ENCODE measurements at regions not wholly inside any gene's neighbourhood (a gene's known extent, or its start where the extent isn't known, plus 50 kb on each side); places are given as distances from the start of the nearest gene placed in this dataset.
A peak's percentile ranks its signal among the peaks of the same experiment; 100 is the strongest.
"Not testable (repeated sequence)": the region's sequence is repeated elsewhere in the genome, so short reads cannot be mapped to it uniquely, and the experiment has no call there.

- Histone ChIP-seq H3K4me3 (no peak overlapping the region), H3K36me3 (no peaks in the 10 kb centered on the region), H3K4me1 (no peaks in the 10 kb centered on the region), H3K27ac (no peak overlapping the region), H3K27me3 (no peaks in the 10 kb centered on the region), H3K9me3 (no peaks in the 10 kb centered on the region)
- 50 to 74% (median 62%) methylated on average over 1 of the region's 1 CpG for WGBS, 5 donors
- TF ChIP-seq CTCF (IDR thresholded peaks at IDR 0.05) (no peak), POLR2AphosphoS5 (IDR thresholded peaks at IDR 0.05) (no peak), EP300 (IDR thresholded peaks at IDR 0.05) (no peak), POLR2A (IDR thresholded peaks at IDR 0.05) (no peak)
- intact Hi-C loops (cut with DNase I; ENCODE audit: low total_unique reads), result no loop called here
- no peak for DNase-seq
Measured at GRCh38 chr6:51200676-51201075, 382.0 kb downstream of the TFAP2B start.

- H3K4me3 ChIP-seq; H3K9me3 ChIP-seq; intact Hi-C loops (cut with DNase I; ENCODE audit: low total_unique reads); H3K4me1 ChIP-seq; H3K27me3 ChIP-seq; DNase-seq; H3K27ac ChIP-seq; H3K36me3 ChIP-seq: not testable (repeated sequence)
- 89 to 97% (median 93%) methylated on average over 8 to 13 of the region's 13 CpGs for WGBS, 5 donors
Measured at GRCh38 chr6:51202653-51203052, 384.0 kb downstream of the TFAP2B start.

GRCh38 chr6:51203504-51203903 is 384.8 kb downstream of the TFAP2B start:
- H3K4me1 ChIP-seq, result no peaks in the 10 kb centered on the region
- H3K27me3 ChIP-seq, result no peaks in the 10 kb centered on the region
- intact Hi-C loops (cut with DNase I; ENCODE audit: low total_unique reads), result no loop called here
- no peak for TF ChIP-seq EP300 (IDR thresholded peaks at IDR 0.05)
- no peak overlapping the region for H3K4me3 ChIP-seq
- H3K36me3 ChIP-seq, result no peaks in the 10 kb centered on the region
- H3K27ac ChIP-seq, result no peak overlapping the region
- no peaks in the 10 kb centered on the region for H3K9me3 ChIP-seq
- no peak for DNase-seq
- 33 to 48% (median 39%) methylated on average over 1 of the region's 1 CpG for WGBS, 5 donors

DNA sequence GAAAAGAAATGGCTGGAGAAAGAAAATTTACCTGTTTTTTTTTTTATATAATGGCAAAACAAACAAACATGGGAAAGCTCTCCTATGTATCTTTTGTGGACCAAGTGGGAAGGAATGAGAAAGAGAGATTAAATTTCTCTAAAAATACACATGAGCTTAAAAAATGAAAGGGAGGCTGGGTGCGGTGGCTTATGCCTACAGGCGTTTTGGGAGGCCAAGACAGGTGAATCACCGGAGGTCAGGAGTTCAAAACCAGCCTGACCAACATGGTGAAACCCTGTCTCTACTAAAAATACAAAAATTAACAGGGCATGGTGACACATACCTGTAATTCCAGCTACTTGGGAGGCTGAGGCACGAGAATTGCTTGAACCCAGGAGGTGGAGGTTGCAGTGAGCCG is 388.0 kb downstream of the TFAP2B start:
- H3K9me3 ChIP-seq; H3K4me3 ChIP-seq; intact Hi-C loops (cut with DNase I; ENCODE audit: low total_unique reads); H3K4me1 ChIP-seq; H3K27me3 ChIP-seq; DNase-seq; H3K27ac ChIP-seq; H3K36me3 ChIP-seq: not testable (repeated sequence)
- 80 to 91% (median 87%) methylated on average over 5 of the region's 5 CpGs for WGBS, 5 donors

DNA sequence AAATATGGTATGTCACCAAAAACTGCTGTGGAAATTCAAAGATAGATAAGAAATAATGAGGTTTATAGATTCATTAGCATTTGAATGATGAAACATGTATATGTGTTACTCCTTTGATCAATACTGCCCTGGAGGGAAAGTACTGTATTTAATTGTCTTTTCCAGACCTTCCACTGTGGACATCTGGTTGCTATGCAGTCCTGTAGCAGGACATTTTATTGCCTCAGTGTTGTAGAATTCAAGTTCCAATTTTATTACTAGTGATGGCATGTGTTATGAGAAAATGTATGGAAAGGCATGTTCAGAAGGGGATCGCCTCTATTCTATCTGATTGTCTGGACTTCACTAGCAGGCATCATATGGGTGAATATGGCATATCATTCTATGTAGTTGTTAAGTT is 391.0 kb downstream of the TFAP2B start:
- peaks cover 0 to 6% (median 0%) of the 10 kb centered on the region in 3 donors for H3K27me3 ChIP-seq
- no peak for TF ChIP-seq CTCF (IDR thresholded peaks at IDR 0.05)
- no peak for TF ChIP-seq EP300 (IDR thresholded peaks at IDR 0.05)
- no peak for TF ChIP-seq POLR2A (IDR thresholded peaks at IDR 0.05)
- no peak for TF ChIP-seq POLR2AphosphoS5 (IDR thresholded peaks at IDR 0.05)
- no peak overlapping the region for H3K27ac ChIP-seq
- H3K4me1 ChIP-seq, result peaks cover 0 to 8% (median 0%) of the 10 kb centered on the region in 4 donors
- no peak overlapping the region for H3K4me3 ChIP-seq
- H3K9me3 ChIP-seq, result no peaks in the 10 kb centered on the region
- intact Hi-C loops (cut with DNase I; ENCODE audit: low total_unique reads), result no loop called here
- 78 to 90% (median 89%) methylated on average over 1 of the region's 1 CpG for WGBS, 5 donors
- no peaks in the 10 kb centered on the region for H3K36me3 ChIP-seq
- no peak for DNase-seq

DNA sequence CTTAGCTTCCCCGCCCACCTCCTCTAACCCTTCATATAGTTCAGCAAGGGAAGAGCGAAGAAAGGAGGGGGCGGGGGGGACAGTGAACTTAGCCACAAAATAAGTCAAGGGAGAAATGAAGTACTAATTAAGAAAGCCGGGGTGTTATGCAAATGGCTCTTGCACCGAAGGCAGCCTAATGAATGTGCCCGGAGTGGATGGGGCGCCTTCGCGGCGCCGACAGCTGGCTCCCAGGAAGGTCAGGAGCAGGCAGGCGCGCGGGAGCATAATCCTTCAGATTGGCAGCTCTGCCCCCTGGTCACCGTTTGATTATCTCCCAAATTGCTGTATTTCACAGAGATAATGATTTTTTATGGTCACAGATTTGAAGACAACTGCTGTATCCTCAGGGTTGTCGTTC is 395.1 kb downstream of the TFAP2B start:
- 12 to 30% (median 14%) methylated on average over 16 of the region's 16 CpGs for WGBS, 5 donors

More for the DNA sequence above, 395.1 kb downstream of the TFAP2B start:
- DNase-seq, result peak in 1 of 2 donors; percentile 17
- TF ChIP-seq POLR2AphosphoS5 (IDR thresholded peaks at IDR 0.05) (no peak), EP300 (IDR thresholded peaks at IDR 0.05) (no peak)
- no peaks in the 10 kb centered on the region for H3K9me3 ChIP-seq
- H3K4me1 ChIP-seq, result peaks cover 0 to 8% (median 0%) of the 10 kb centered on the region in 4 donors
- H3K4me3 ChIP-seq, result peak overlapping the region in 2 of 4 donors; percentile 3 to 6
- no peaks in the 10 kb centered on the region for H3K36me3 ChIP-seq
- no peak overlapping the region for H3K27ac ChIP-seq
- intact Hi-C loops (cut with DNase I; ENCODE audit: low total_unique reads), result no loop called here
- peaks cover 0 to 6% (median 0%) of the 10 kb centered on the region in 3 donors for H3K27me3 ChIP-seq

Data from stomach (tissue), 8 donors.